K562 (cell line): ENCODE measurements at regions not wholly inside any gene's neighbourhood (a gene's known extent, or its start where the extent isn't known, plus 50 kb on each side); places are given as distances from the start of the nearest gene placed in this dataset.

ENCODE experiments used
- CTCF ChIP-seq, 3 experiments: IDR thresholded peaks in 2 of 3; conservative IDR thresholded peaks in 1 of 3; 2 replicates each; pipeline ENCODE4 v1.5.1; 2011 to 2012; ENCODE audit warnings: low read length in 3 of 3, mild to moderate bottlenecking in 3 of 3, control low read depth in 2 of 3, improper control_type of control experiment in 1 of 3, inconsistent platforms in 1 of 3, low read depth in 1 of 3, mixed read lengths in 1 of 3, moderate library complexity in 1 of 3; ENCODE audit not compliant: insufficient read depth in 2 of 3
- ESRRA ChIP-seq: fragments of 450-650 bp; IDR thresholded peaks from 2 replicates; pipeline ENCODE4 v1.6.1; 2014; ENCODE audit warnings: low read depth, mild to moderate bottlenecking, moderate library complexity, borderline replicate concordance
- GABPA ChIP-seq: fragments of 200-800 bp; sonication (Bioruptor generic); conservative IDR thresholded peaks from 2 replicates; pipeline ENCODE4 v1.6.1; 2016; ENCODE audit warnings: low read depth, missing genetic modification characterization, missing compliant biosample characterization
- NFE2L1 ChIP-seq: fragments of 450-650 bp; IDR thresholded peaks from 2 replicates; pipeline ENCODE4 v1.6.1; 2016; ENCODE audit warnings: missing genetic modification characterization, low read depth, mild to moderate bottlenecking, missing compliant biosample characterization, moderate library complexity, borderline replicate concordance
- POLR2A ChIP-seq: fragments of 450-650 bp; conservative IDR thresholded peaks from 2 replicates; pipeline ENCODE4 v1.6.1; 2016
- PURB ChIP-seq: sonication (generic); formaldehyde crosslinking; IDR thresholded peaks from 2 replicates; pipeline ENCODE4 v1.9.0; 2021; ENCODE audit warnings: low read depth, mild to moderate bottlenecking, missing genetic modification reagents
- SRSF9 ChIP-seq: fragments of 200-400 bp; formaldehyde crosslinking; IDR thresholded peaks from 2 replicates; pipeline ENCODE4 v1.6.1; 2017; ENCODE audit warnings: low read depth, low read length, borderline replicate concordance
- TAF1 ChIP-seq: IDR thresholded peaks from 2 replicates; pipeline ENCODE4 v1.6.1; 2011; ENCODE audit warnings: mild to moderate bottlenecking, low read length, moderate library complexity; ENCODE audit not compliant: insufficient read depth, control insufficient read depth, severe bottlenecking; ENCODE audit errors: extremely low read depth
- TBP ChIP-seq: optimal IDR thresholded peaks from 2 replicates; pipeline ENCODE3; 2011; ENCODE audit warnings: low read depth, low read length, improper control_type of control experiment

GRCh38 chr14:26851793-26852192 is 254.0 kb upstream of the NOVA1 start:
- TF ChIP-seq ESRRA (no peak), TAF1 (no peak), POLR2A (no peak), TBP (no peak), NFE2L1 (tag) (no peak), PURB (CRISPR knock-in tag) (no peak), SRSF9 (no peak), CTCF (IDR thresholded peaks at IDR 0.05 in 2 of 3, conservative IDR thresholded peaks at IDR 0.05 in 1 of 3; ENCODE audit: insufficient read depth in 2 of 3, low read depth in 1 of 3, low read length in 3 of 3) (no peak), GABPA (tag) (no peak)
